KMS-11 (cell line): ENCODE measurements at regions not wholly inside any gene's neighbourhood (a gene's known extent, or its start where the extent isn't known, plus 50 kb on each side); places are given as distances from the start of the nearest gene placed in this dataset.

Source experiments
- H2AFZ ChIP-seq: fragments of 200-600 bp; sonication (generic); 2 replicates; pipeline ENCODE4 v1.6.1; 2016; ENCODE audit warnings: antibody characterized with exemption, mixed run types, low read depth
- H3K27ac ChIP-seq: fragments of 200-600 bp; sonication (generic); 2 replicates; pipeline ENCODE4 v1.6.1; 2016; ENCODE audit warnings: mild to moderate bottlenecking, mixed run types
- H3K27me3 ChIP-seq: fragments of 200-600 bp; sonication (generic); 2 replicates; pipeline ENCODE4 v1.6.1; 2017; ENCODE audit warnings: mild to moderate bottlenecking, low read depth, mixed run types, moderate library complexity; ENCODE audit not compliant: insufficient read depth
- H3K36me3 ChIP-seq: fragments of 200-600 bp; sonication (generic); 2 replicates; pipeline ENCODE4 v1.6.1; 2017; ENCODE audit warnings: mild to moderate bottlenecking, mixed run types; ENCODE audit not compliant: insufficient read depth
- H3K4me1 ChIP-seq: fragments of 200-600 bp; sonication (generic); 2 replicates; pipeline ENCODE4 v1.6.1; 2016; ENCODE audit warnings: mild to moderate bottlenecking, low read depth, mixed run types; ENCODE audit not compliant: poor library complexity, severe bottlenecking
- H3K4me2 ChIP-seq: fragments of 200-600 bp; sonication (generic); 2 replicates; pipeline ENCODE4 v1.7.0; 2016; ENCODE audit warnings: mild to moderate bottlenecking, mixed run types
- H3K4me3 ChIP-seq: fragments of 200-600 bp; sonication (generic); IDR thresholded peaks from 2 replicates; pipeline ENCODE4 v1.6.1; 2017; ENCODE audit warnings: low read depth, low read length, mixed read lengths; ENCODE audit not compliant: insufficient read depth
- H3K79me2 ChIP-seq: fragments of 200-600 bp; sonication (generic); 2 replicates; pipeline ENCODE4 v1.6.1; 2016; ENCODE audit warnings: low read depth, mixed run types; ENCODE audit not compliant: insufficient read depth
- H3K9ac ChIP-seq: fragments of 200-600 bp; sonication (generic); 2 replicates; pipeline ENCODE4 v1.6.1; 2016; ENCODE audit warnings: mild to moderate bottlenecking, mixed run types
- H4K20me1 ChIP-seq: fragments of 200-600 bp; sonication (generic); 2 replicates; pipeline ENCODE4 v1.6.1; 2016; ENCODE audit warnings: mild to moderate bottlenecking, mixed run types; ENCODE audit not compliant: insufficient read depth
- CTCF ChIP-seq: fragments of 200-600 bp; sonication (generic); conservative IDR thresholded peaks from 2 replicates; pipeline ENCODE4 v1.6.1; 2017; ENCODE audit warnings: low read depth, mild to moderate bottlenecking, antibody characterized with exemption, low read length, moderate library complexity, mixed read lengths

- H3K27me3 ChIP-seq = no peaks in the 10 kb centered on the region
- H3K36me3 ChIP-seq = no peaks in the 10 kb centered on the region
- H2AFZ ChIP-seq = no peak overlapping the region
- H3K4me2 ChIP-seq = no peak overlapping the region
- H4K20me1 ChIP-seq = no peaks in the 10 kb centered on the region
- H3K27ac ChIP-seq = no peak overlapping the region
- H3K9ac ChIP-seq = no peak overlapping the region
- H3K4me3 ChIP-seq = no peak overlapping the region
- H3K79me2 ChIP-seq = no peaks in the 10 kb centered on the region
- no peak for TF ChIP-seq CTCF
- H3K4me1 ChIP-seq = no peaks in the 10 kb centered on the region
Observed at GRCh38 chrX:22788221-22788620, 211.5 kb upstream of the DDX53 start.

- H3K27ac ChIP-seq = no peak overlapping the region
- no peaks in the 10 kb centered on the region for H3K4me1 ChIP-seq
- TF ChIP-seq CTCF = no peak
Observed at GRCh38 chrX:22795671-22796070, 204.1 kb upstream of the DDX53 start.

GRCh38 chrX:22800360-22800759, 199.4 kb upstream of the DDX53 start:
- no peak overlapping the region for H3K9ac ChIP-seq
- no peak for TF ChIP-seq CTCF
- no peak overlapping the region for H3K27ac ChIP-seq
- no peaks in the 10 kb centered on the region for H3K79me2 ChIP-seq
- H4K20me1 ChIP-seq = no peaks in the 10 kb centered on the region
- no peaks in the 10 kb centered on the region for H3K27me3 ChIP-seq
- H3K4me2 ChIP-seq = no peak overlapping the region
- no peak overlapping the region for H2AFZ ChIP-seq
- no peak overlapping the region for H3K4me3 ChIP-seq
- H3K36me3 ChIP-seq = no peaks in the 10 kb centered on the region
- peaks cover 13% of the 10 kb centered on the region for H3K4me1 ChIP-seq

More at GRCh38 chrX:22795671-22796070, 204.1 kb upstream of the DDX53 start:
- no peak overlapping the region for H3K4me2 ChIP-seq
- no peaks in the 10 kb centered on the region for H4K20me1 ChIP-seq
- H3K9ac ChIP-seq = no peak overlapping the region
- no peak overlapping the region for H3K4me3 ChIP-seq
- H3K36me3 ChIP-seq = no peaks in the 10 kb centered on the region
- no peak overlapping the region for H2AFZ ChIP-seq
- H3K79me2 ChIP-seq = no peaks in the 10 kb centered on the region
- H3K27me3 ChIP-seq = no peaks in the 10 kb centered on the region

GRCh38 chrX:22800806-22801205, 199.0 kb upstream of the DDX53 start:
- Histone ChIP-seq H3K79me2 (no peaks in the 10 kb centered on the region), H3K27me3 (no peaks in the 10 kb centered on the region), H2AFZ (no peak overlapping the region), H3K36me3 (no peaks in the 10 kb centered on the region), H3K9ac (no peak overlapping the region), H3K27ac (no peak overlapping the region), H3K4me2 (no peak overlapping the region), H3K4me1 (peaks cover 13% of the 10 kb centered on the region), H4K20me1 (no peaks in the 10 kb centered on the region), H3K4me3 (no peak overlapping the region)
- TF ChIP-seq CTCF = no peak
